Renal pelvis (tissue), 1 donor: ENCODE measurements at regions not wholly inside any gene's neighbourhood (a gene's known extent, or its start where the extent isn't known, plus 50 kb on each side); places are given as distances from the start of the nearest gene placed in this dataset.
A peak's percentile ranks its signal among the peaks of the same experiment; 100 is the strongest.

ENCODE experiments used
- DNase-seq: peaks from one replicate; pipeline ENCODE4 v3.0.0-alpha.2; 2013

DNA sequence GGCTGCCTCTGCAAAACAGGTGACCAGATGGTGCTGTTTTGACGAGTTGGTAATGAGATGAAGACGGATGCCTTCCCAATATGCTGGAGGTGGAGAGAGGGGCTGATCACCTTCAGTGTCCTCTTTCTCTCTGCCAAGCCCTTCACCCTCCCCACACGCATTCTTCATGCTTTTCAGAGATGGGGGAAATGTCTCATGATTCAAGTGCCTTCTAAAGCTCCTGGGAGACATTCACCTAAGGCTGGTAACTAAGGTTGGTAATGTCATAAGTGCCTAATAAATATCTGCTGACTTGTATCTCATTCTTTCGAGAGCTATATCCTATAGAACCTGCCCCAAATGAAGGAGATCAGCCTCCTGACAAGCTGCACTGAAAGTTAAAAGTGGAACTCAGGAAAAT lies 86.2 kb upstream of the MBNL2 start:
- DNase-seq = no peak

DNA sequence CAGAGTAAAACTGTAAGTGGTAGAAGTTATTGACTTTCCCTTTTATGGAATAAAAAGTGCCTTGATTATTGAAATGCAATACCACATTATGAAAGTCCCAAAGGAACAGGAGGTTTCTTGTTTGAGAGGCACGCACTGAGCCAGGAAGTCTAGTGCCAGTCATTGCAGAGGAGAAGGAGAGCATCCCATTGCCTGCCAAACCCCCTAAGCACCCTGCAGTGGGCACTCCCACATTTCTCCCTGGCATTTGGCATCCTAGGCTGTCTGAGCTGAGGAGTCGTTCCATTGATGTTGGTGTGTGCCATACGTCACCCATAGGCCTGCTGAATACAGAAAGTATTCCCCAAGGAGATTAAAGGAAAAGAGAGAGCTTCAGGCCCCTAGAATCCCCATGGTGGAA lies 85.7 kb upstream of the MBNL2 start:
- no peak for DNase-seq

- no peak for DNase-seq
Measured at GRCh38 chr13:97139691-97140090, 82.4 kb upstream of the MBNL2 start.

DNA sequence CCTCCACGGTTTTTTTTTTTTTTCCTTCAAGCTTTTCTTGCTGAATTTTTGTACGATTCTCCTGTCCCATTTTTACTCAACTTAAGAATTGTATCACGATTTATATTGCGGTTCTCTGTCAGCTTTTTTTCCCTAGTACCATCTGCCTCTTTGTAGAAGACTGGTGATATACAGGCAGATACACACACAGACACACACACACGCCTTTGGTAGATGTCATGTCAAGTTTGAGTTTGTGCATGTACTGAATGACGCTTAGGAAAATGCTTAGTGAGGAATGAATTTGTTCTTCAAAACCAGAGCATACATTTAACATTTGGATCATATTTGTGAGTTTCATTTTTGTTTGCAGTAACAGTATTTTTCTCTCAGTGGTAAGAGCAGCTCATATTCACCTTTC lies 82.0 kb upstream of the MBNL2 start:
- no peak for DNase-seq

- no peak for DNase-seq
Measured at GRCh38 chr13:97140611-97141010, 81.5 kb upstream of the MBNL2 start.

- DNase-seq = no peak
Measured at GRCh38 chr13:97141097-97141496, 81.0 kb upstream of the MBNL2 start.

- peak; percentile 31 for DNase-seq
Measured at GRCh38 chr13:97141564-97142005, 80.5 kb upstream of the MBNL2 start.

- no peak for DNase-seq
Measured at GRCh38 chr13:97142452-97142851, 79.7 kb upstream of the MBNL2 start.

- no peak for DNase-seq
Measured at GRCh38 chr13:97145057-97145456, 77.1 kb upstream of the MBNL2 start.

DNA sequence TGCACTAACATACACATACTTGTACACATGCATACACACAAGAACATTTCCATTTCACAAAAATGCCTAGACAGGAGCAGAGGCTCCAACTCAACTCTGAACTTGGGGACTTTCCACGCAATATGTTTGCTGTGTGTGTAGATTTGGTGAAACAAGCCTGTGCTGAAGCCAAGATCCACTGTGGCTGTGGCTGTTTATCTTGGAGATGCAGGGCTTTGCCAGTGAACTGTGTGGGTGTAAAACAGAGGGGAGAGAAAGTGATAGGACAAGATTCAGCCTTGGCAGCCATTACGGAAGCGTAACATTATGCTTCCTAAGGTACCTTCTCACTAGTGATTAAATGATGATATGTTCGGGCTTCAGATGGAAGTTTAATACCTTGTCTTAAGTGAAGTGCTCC lies 73.2 kb upstream of the MBNL2 start:
- DNase-seq = no peak

DNA sequence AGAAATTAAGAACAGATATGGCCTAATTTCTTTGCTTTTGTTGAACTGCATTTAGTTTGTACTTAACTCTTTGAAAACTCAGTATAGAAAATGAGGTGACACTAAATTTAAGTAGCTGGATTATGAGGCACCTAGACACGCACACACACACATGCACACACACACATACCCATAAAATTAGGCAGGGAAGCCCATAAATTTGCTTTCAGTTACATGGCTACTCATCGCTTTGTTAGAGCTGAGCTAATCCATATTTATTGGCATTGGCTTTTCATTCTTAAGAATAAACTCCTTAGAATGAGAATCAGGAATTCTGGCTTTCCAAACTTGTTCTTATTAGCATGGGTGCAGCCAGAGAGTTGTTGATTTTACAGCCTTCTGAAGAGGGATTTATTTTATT lies 61.7 kb upstream of the MBNL2 start:
- DNase-seq = no peak

DNA sequence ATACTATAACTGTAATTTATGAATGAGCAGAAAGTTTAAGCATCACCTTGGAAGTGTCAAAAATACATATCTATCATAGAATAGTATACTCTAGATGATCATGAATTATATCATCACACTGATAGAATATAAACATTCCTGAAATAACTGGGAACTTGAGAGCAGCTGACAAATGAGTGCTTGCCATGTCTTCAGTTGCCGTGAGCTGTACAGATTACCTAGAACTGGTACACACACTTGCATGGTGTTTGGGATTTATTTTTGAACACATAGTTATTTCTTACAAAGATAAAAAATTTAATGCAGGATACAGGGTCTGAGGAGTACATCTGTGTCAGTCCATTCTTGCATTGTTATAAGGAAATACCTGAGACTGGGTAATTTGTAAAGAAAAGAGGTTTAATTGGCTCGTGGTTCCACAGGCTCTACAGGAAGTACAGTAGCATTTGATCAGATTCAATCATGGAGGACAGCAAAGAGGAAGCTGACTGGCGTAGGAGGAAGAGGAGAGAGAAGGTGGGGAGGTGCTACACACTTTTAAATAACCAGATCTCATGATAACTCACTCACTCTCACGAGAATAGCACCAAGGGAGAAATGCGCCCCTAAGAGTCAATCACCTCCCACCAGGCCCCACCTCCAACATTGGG lies 60.4 kb upstream of the MBNL2 start:
- DNase-seq = no peak

DNA sequence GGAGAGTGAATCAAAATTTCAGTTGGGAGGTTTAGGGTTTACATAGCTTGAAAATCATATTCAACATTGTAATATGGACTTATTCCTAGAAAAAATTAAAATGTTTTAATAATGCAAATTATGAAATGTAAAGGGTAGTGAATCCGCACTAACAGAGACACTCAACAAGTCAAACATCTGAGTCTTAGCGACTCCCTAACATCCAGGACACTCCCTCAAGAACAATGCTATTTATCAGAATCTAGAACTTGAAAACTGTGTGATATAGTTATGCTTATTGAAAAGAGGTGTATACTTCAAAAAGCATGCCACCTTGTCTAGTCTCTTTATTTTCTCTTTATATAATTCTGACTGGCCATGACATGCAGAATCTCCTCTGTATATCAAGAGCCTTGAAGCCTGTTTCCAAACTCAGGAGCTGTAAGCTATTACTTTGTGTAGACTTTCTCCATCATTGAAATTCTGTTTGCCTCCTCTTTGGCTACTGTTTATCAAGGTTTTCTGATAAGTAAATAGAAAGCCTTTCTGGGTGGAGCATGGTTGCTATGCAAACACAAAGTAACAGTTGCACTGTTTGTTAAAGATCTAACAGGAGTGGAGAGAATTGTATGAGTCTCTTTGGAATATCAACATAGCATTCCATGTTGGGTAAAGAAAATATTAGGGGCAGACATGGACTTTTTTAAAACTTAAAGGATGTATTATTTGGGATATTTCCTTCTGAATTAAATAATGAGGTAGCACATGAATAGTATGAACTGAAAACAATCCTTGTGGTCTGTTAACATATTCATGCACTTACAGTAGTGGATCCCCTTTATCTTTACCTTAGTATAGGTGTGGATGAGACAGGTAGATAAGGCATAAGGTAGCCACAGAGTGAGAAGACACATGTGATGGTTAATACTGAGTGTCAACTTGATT lies 56.4 kb upstream of the MBNL2 start:
- no peak for DNase-seq

GRCh38 chr13:97171136-97171535 lies 51.0 kb upstream of the MBNL2 start:
- DNase-seq = no peak
